Activated CD4-positive, alpha-beta T cell treated with anti-CD3 and anti-CD28 coated beads for 48 hours (primary cell): ENCODE measurements at regions not wholly inside any gene's neighbourhood (a gene's known extent, or its start where the extent isn't known, plus 50 kb on each side); places are given as distances from the start of the nearest gene placed in this dataset.

Source experiments
- DNase-seq: peaks from one replicate; pipeline ENCODE4 v3.0.0-alpha.2; 2020

DNA sequence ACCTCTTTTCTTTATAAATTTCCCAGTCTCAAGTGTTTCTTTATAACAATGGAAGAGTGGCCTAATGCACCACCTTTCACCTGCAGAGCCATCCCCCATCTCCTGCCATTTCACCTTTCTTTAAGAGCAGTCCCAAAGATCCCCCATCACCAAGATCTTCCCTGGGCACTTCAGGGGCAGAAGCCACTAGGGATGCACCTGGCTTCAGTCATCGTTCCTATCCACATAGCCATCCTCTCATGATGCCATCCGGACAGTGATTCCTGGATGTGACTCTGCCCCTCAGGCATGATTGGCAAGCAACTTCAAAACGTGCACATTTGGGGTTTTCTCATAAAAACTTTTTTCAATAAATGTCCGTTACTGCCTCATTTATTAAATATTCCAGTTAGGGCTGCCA, 225.9 kb downstream of the TBXT start:
- no peak for DNase-seq

DNA sequence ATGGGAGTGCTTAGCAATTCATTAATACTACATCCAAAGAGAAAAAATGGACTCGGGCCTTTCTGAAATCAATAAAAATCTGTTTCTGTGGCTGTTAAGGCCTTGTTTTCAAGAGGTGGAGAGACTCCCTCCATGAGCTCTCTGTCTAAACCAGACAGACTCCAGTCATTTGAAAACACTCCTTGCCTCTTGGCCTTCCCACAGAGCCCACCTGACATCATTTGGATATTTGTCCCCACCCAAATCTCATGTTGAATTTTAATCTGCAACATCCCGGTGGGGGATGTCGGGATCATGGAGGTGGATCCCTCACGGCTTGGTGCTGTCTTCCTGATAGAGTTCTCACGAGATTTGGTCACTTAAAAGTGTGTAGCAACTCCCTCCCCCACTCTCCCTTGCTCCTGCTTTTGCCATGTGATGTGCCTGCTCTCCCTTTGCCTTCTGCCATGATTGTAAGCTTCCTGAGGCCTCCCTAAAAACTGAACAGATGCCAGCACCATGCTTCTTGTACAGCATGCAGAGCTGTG, 226.3 kb downstream of the TBXT start:
- no peak for DNase-seq

DNA sequence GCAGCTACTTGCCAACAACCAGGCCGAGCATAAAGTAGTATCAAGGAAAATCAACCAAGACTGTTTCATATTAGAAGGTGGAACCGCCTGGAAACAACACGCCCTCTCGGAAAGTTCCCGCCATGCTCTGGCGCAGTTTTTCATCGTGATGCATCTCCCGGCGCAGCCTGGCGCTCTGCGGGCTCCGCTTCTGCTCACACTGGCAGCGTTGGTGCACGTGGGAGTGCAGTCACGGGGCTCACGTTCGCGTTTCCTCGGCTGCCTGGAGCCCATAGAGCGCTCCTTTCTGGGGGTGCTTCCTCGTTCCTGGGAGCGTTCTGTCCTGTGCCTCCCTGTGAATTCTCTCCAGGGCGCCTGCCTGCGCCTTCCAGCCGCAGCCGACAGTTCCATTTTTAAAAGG, 227.3 kb downstream of the TBXT start:
- DNase-seq: no peak

DNA sequence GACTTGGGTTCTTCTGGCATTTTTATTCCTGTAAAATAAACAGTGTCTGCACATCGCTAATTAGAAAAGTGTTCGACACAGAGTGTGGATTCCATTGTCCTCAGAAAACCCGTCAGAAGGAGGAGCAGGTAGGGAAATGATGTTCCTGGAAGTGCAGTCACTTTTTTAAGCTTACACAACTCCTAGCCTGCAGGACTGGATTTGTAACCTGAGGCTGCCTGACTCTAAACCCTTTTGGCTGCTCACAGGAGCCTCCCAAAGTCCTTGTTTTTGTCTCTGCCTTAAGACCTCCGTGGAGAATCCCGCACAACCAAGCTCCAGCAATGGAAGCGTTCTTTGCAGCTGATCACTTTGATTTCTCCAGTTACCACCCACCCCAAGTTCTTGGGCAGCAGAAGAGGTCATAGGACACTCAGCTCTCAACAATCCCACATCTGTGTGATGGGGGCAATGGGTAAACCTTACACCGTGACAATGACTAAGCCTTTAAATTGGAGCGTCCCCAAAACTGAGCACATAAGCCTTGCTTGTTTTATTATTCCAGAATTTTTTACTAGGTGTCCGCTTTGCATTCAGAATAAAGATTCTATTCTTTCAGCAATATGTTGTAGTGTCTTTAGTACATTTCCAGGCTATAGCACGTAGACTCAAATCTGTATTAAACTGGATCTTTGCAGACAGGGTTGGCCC, 227.9 kb downstream of the TBXT start:
- no peak for DNase-seq

DNA sequence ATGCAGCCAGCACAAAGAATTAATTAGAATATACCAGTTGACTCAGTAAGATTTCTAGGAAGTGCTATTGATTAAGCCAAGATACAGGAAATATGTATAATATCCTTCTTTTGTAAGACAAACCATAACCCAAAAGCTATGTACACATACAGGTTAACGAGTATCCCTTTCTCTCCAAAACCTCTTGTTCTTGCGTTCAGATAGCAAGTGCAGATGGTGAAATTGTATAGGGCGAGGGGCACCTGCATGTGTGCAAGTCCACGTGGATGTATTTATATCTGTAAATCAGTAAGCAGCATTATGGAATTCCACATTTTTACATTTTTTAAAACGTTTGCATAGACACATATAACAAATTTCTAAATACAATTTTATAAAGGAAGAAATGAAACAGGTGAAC, 228.6 kb downstream of the TBXT start:
- no peak for DNase-seq

DNA sequence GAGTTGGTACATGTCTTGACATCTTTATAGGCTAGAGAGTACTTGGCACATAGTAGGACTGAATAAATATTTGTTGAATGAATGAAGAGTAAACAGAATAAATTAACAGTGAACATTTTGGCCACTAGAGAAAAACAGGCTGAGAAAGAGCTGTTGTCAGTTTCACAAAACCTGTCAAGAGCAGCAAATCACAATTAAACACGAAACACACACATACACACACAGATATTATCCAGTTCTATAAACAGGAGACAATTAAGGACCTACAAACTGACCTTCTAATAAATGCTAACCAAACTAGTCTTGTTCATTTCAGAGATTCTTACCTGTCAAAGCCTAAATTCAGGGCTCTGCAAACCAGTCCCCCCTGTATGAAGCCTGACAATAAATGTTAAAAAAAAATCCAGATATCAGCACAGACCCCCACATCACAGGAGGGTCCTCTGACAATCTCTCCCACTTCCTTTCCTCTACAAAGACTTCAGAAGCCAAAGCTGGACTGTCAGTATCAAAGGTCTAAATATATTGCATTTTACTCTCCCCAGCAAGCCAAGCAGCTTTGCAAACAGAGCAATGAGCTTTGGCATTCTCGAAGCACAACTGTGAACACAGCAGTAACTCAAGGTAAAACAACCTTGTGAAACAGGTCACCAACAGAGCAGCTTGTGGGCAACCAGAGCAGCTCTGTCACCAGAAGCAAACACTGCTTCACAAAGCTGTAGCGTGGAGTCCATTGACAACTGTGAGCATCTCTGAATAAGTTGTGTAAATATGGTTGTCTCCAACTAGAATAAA, 229.9 kb downstream of the TBXT start:
- DNase-seq: no peak

DNA sequence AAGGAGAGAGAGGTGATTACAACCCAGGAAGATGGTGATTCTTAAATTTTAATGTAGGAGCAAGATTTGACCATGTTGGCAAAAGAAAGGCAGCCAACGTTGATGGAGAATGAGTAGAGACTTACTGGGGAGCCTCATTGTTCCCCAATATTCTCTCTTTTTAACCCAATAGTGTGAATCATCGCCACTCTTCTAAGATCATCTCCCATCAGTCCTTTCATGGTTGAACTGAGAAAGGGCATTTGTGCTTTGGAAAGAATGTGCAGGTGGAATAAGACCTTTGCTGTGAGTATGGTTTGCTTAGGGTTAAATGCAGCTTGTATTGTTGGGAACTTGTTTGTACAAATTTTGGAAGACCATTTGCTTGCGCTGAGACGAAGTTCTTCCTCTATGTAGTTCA, 231.0 kb downstream of the TBXT start:
- DNase-seq: no peak

DNA sequence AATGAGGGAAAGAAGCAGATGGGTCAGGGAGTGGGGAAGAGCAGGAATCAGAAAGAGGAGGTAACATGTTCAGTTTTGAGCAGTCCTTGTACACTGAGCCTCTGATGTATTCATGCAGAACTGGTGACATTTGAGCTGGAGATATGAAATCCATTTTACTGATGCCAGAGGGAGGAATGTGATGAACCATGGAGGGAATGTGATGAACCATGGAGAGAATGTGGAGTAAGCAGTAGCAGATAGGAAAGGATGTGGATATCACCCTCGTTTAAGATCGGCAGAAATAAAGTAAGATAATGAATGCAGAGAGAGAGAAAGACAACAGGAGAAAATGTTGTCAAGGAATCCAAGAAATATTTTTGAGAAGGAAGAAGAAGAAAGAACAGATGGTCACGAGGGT, 231.6 kb downstream of the TBXT start:
- no peak for DNase-seq

DNA sequence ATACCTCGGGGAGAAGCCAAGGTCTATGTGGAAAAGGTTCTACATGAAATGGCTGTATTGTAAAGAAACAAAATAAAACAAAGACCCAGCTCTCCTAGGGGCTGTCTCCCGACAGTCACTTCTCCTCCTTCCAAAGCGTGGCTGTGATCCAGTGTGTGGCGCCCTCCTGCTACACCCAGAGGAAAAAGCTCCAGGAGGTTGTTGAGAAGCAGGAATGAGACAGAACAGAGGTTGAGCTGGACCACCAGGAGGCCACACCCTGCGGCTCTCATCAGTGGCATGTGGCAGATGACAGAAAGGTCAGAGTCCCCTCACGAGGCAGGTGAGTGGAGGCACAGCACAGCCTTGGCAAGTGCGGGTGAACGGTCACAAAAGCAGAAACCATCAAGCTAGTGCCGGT, 236.0 kb downstream of the TBXT start:
- no peak for DNase-seq

DNA sequence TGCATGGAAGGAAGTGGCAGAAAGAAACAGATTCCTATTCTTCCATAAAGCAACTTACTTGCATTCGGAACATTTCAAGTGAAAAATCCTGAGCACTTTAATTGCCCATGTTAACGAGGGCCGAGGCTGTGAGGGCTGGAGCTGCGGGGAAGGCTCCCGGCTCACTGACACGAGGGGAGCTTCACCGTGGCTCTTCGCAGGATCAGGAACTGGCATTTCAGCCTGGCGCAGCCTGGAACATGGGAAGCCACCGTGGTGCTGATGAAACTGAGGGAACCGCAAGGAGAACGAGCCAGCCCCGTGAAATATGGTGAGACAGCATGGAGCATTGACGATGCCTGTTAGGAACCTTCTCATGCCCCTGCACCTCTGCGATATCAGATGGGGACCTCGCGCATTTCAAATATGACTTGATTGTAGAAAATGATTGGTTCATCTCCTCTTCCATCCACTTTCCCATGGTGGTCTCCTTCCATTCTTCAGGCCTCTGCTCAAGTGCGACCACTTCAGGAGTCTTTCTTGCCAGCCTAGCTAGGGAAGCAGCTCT, 236.9 kb downstream of the TBXT start:
- no peak for DNase-seq

DNA sequence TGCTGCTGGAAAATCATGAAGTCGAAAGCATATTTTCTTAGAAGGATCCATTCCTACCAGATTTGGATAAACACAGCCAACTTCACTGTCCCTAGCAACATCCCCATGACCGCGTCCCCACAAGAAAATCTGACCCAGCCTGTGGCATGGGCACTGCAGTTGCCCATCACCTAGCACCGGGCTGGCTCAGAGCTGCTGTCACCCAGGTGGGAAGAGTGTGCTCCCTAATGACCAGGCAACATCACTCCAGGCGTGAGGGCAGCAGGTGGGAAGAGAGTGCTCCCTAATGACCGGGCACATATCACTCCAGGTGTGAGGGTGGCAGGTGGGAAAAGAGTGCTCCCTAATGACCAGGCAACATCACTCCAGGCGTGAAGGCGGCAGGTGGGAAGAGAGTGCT, 238.0 kb downstream of the TBXT start:
- no peak for DNase-seq

DNA sequence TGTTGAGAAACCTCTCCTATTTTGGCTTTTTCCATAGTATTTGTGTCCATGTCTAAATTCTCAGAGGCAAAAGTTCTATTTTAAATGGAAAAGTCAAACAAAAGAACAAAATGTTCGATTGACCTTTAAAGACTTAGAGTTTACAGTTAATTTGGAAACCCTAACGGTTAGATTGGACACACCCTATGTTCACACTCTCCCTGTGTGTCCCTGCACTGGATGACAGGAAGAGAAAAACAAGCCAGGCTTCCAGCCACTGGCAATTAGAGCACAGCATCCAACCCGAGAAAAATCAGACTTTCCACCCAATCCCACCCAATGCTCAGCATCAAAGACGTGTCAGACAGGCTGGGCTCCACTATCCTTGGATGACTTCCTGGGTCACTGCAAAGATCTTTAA, 241.3 kb downstream of the TBXT start:
- DNase-seq: no peak

DNA sequence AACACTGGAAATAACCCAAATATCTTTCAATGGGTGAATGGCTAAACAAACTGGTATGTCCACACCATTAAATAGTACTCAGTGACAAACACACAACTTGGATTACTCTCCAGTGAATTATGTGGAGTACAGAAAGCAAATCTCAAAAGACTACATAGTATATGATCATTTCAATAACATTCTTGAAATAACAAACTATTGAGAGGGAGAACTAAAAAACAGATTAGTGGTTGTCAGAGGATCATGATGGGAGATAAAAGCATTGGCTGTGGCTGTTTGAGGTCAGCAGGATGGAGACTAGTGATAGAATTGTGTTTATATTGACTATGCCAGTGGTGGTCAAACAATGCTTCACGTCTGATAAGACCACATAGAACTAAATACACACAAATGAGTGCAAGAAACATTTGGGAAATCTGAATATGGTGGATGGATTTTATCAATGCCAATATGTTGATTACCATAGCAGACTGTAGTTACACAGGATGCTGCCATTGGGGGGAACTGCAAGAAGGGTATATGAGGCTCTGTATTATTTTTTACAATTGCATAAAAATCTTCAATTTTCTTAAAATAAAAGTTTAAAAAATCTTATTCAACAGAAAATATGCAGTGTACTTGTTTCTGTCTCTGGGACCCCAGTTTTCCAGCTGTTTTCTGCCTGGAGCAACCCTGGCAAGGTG, 242.0 kb downstream of the TBXT start:
- DNase-seq: no peak

DNA sequence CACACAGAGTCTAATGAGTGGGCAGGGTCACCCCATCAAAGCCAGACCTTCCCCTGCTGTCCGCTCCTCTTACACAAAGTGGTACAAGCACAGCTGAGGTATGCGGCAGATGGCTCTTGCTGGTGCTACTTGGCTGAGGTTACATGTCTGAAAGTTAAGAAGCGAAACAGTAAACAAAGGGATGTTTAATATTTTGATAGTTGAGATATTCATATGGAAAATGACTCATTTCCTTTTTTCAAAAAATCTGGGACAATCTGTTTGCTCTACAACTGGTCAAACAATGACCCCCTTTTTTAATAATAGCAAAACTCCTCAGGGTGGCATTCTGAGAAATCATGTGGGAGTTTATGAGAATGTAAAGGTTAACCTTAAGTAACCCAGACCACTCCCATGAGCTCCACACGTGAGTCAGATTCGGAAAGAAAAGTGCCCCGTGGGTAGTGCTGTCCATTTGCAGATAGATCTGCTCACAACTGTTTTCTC, 245.3 kb downstream of the TBXT start:
- no peak for DNase-seq

DNA sequence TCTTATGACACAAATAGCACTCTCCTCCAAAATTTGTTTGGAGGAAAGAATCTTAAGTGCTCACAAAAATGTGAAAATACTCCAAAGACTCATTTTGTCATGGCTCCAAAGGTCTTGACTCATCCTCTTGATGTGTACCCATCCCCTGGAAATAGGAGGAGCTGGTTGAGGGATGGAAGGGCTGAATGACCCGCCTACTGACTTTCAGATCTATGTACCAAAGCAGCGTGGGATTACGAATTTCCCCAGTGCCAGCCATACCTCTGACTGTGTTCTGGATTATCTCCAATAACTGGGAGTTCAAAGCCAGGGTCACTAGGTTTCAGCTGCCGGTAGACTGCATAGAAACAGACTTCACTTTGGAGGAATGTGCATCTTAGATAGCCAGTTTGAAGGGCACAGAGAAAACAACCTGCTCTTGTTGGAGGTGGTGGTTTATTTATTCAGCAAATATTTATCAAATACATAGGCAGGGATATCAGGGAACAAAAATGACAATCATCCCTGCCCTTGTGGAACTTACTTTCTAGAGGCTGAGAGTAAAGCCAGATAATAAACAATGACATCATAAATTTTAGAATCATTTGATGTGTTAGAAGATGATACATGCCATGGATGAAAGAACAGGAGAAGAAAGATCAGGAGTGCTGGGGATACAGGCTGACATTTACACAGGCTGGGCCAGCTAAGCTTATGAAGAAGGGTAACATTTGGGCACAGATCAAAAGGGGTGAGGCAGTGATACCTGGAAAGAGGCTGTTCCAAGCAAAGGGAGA, 246.6 kb downstream of the TBXT start:
- no peak for DNase-seq

DNA sequence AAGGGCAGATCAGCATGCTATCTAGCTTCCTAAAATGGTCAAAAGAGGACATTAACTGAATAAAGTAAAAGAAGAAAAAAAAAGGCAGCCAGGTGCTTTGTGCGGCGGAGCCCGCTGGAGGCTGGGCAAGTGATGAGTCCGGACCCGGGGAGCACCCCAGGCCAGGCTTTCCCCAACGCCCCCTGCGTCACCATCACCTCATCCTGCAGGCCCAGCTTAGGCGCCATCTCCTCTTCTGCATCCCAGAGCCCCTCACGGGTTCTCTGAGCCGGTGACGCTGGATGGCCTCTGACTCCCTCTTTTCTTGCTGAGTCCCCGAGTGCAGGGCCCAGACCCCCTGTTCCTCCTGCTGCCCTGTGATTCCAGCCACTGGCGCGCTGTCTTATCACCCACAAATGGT, 250.1 kb downstream of the TBXT start:
- DNase-seq: no peak

DNA sequence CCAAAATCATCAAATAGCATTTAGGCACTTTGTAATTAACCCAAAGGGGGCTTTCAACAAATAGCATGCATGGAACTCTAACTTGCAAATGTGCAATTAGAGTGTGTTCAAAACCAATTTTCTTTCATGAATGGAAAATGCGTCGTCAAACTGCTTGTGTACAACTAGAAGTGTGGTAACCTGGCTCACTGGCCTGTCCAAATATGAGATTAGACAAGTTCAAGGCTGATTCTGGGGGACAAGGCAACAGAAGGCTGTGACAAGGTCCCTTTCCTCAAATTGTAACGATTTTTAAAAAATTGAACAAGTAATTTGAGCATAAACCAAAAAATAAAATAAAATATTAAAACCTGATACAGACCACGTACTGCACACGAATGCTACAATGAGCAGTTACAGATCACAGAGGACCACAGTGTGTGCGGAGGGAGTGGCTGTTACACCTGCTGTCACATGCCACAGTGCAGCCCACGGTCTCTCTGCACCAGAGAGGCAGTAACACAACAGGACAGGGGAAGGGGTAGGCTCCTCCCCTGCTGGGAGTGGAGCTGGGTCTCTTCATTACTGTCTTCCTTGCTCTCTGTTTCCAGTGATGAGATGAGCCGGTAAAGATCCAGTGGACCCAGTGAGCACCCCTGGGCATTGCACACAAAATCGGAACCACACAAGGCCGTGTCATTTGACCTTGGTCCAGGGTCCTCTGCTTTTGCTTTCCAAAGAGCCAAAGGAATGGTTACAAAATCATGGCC, 252.2 kb upstream of the PDE10A start:
- no peak for DNase-seq

DNA sequence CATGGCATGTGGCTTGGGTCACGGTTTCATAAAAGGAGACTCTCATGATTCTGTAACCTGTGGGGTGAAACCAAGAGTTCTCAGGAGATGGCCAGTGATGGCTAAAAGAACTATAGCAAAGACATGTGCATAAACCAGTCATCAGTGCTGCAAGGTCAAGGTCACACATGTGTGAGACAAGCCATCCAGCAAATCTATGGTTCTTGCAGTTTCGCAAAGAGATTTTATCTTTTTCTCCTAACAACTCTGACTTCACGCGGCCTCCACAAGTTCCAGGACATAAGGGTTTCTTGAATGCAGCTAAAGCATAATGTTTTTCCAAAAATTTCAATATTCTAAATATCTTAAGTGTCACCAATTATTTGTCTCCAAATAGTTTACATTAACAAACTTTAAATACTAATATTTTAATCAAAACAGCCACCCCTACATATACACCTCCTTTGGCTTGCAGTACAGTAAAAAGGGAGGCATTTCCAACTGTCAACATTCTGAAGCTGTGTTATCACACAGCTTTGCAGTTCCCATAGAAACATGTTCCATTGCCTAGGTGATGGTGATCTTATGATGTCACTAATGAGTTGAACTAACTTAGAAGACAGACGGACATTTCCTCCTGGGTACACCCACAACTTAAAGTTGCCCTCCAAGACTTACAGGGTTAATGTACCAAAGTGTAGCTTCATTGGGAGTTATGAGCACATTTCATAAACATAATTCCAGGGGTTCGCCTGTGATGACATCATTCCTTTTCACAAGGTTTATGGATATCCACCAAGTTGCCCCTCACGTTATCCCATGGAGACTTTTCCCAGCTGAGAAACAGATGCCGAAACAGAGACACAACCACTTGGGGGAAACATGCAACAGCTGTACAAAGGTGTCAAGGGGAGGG, 250.9 kb upstream of the PDE10A start:
- no peak for DNase-seq

DNA sequence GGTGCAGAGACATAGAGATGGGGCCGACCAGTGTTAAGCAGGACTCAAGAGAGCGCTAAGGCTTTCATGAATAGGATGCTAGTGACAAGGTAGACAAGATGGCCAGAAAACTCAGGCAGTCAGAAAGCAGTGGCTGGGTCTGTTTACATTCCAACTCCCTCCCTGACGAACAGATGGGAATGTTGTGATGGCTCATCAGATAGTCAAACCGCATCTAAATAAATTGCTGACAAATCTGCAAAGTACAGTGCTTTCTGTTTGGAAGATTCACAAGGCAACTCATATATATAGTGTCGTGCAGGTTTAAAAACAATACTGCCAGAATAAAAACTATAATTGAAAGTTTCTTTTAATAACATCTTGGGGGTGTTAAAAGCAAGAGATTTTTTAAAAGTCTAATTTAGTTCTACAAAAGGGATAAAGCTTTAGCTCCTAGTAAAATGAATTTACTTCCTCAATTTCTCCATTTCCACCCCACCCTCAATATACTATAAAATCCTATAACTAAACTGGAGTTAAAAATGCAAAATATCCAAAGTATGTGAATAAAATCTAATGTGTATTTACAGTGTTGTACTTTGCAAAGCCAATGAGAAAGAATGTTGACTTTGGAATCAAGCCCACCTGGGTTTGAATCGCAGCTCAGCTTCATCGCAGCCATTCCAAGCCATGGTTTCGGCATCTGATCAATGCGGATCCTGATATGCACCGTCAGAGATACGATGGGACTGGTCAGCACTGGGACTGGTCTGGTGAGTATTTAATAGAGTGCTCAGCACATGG, 247.3 kb upstream of the PDE10A start:
- no peak for DNase-seq

DNA sequence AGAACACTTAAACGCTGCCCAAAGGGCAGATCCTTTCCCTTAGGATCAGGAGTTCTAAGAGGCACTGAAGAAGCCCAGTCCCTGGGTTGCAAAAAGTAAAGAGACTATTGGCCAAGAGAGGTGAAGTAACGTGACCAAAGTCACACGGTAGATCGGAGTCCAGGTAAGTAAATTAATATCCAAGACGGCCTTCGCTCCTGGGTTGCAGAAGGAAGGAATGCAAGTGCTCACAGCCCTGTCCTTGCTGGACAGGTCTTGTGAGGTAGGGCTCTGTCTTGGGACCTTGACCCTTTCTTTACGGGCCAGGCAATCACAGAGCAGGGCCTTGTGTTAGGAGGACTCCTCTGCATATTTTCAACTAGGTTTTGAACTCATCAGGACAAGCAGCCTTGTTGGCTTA, 243.7 kb upstream of the PDE10A start:
- no peak for DNase-seq
